CD4-positive, CD25-positive, alpha-beta regulatory T cell (primary cell): ENCODE measurements at regions not wholly inside any gene's neighbourhood (a gene's known extent, or its start where the extent isn't known, plus 50 kb on each side); places are given as distances from the start of the nearest gene placed in this dataset.

Experiments used
- ATAC-seq, 2 donors: fragments of 150-1000 bp; cut with Tn5 transposase; one replicate each; pipeline ENCODE4 v1.10.0; 2021; ENCODE audit warnings: low read depth in 2 of 2, moderate number of reproducible peaks in 2 of 2, moderate library complexity in 1 of 2
- DNase-seq, 3 donors: peaks; one replicate each; pipeline versions ENCODE4 v3.0.0 to v3.0.0-alpha.2; 2012 to 2022; ENCODE audit warnings: mixed read lengths in 1 of 3
- H3K27ac ChIP-seq: one replicate; pipeline ENCODE4 v1.7.0; 2013; ENCODE audit warnings: mild to moderate bottlenecking, low read length; ENCODE audit not compliant: insufficient read depth, poor library complexity, severe bottlenecking
- H3K27me3 ChIP-seq: one replicate; pipeline ENCODE4 v1.7.0; 2013; ENCODE audit warnings: low read length; ENCODE audit not compliant: control insufficient read depth, insufficient read depth
- H3K36me3 ChIP-seq: one replicate; pipeline ENCODE4 v1.7.0; 2013; ENCODE audit warnings: mild to moderate bottlenecking, low read length, moderate library complexity; ENCODE audit not compliant: control insufficient read depth, insufficient read depth
- H3K4me1 ChIP-seq: 2 replicates; pipeline ENCODE4 v1.7.0; 2013; ENCODE audit warnings: mild to moderate bottlenecking, low read length; ENCODE audit not compliant: insufficient read depth, control insufficient read depth, poor library complexity, severe bottlenecking
- H3K4me3 ChIP-seq: one replicate; pipeline ENCODE4 v1.7.0; 2013; ENCODE audit warnings: low read depth, mild to moderate bottlenecking, low read length, moderate library complexity
- H3K9me3 ChIP-seq, 2 experiments: 1 replicate in 1 of 2; 2 replicates in 1 of 2; pipeline ENCODE4 v1.7.0; 2013; ENCODE audit warnings: low read length in 2 of 2, mild to moderate bottlenecking in 1 of 2, moderate library complexity in 1 of 2; ENCODE audit not compliant: control insufficient read depth in 2 of 2
- H3K27ac Mint-ChIP-seq, 3 donors: one replicate each; pipeline ENCODE4 v1.8.0; 2020 to 2022; ENCODE audit warnings: mild to moderate bottlenecking in 3 of 3, mixed read lengths in 3 of 3, moderate library complexity in 2 of 3
- H3K27me3 Mint-ChIP-seq: one replicate; pipeline ENCODE4 v1.8.0; 2022; ENCODE audit warnings: mild to moderate bottlenecking, mixed read lengths
- H3K36me3 Mint-ChIP-seq: one replicate; pipeline ENCODE4 v1.8.0; 2020; ENCODE audit warnings: mixed read lengths
- H3K4me1 Mint-ChIP-seq, 4 donors: one replicate each; pipeline ENCODE4 v1.8.0; 2020 to 2022; ENCODE audit warnings: mixed read lengths in 4 of 4, mild to moderate bottlenecking in 1 of 4
- H3K4me3 Mint-ChIP-seq, 4 donors: one replicate each; pipeline ENCODE4 v1.8.0; 2020 to 2022; ENCODE audit warnings: mild to moderate bottlenecking in 4 of 4, mixed read lengths in 4 of 4, moderate library complexity in 3 of 4
- H3K9me3 Mint-ChIP-seq, 7 donors: one replicate each; pipeline ENCODE4 v1.8.0; 2020 to 2022; ENCODE audit warnings: mixed read lengths in 7 of 7, mild to moderate bottlenecking in 3 of 7, moderate library complexity in 2 of 7

DNA sequence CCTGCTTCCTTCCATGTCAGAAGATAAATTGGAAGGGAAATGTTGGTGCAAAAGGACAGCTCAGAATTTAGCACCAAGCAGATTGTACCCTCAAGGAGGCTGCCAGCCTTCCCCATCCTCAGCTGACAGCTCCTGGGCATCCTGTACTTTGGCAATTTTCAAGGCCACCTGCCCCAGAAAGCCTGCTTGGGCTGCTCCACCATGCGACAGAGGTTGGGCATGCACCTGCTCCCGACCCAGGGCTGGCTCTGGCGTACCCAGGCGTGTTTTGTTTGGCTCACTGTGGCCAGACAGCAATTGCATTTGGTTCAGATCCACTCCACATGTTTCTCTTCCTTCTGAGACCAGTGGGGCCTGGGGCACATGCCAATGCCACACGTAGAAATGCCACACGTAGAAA is 547.8 kb downstream of the NPHP4 start:
- DNase-seq: no peak
- Histone ChIP-seq H3K27ac (no peak overlapping the region), H3K9me3 (no peaks in the 10 kb centered on the region), H3K4me3 (no peak overlapping the region), H3K27me3 (no peaks in the 10 kb centered on the region), H3K4me1 (no peaks in the 10 kb centered on the region), H3K36me3 (no peaks in the 10 kb centered on the region)
- Mint-ChIP-seq H3K4me1 (peaks cover 0 to 6% (median 1%) of the 10 kb centered on the region in 4 donors), H3K27me3 (no peaks in the 10 kb centered on the region), H3K27ac (no peak overlapping the region), H3K4me3 (no peak overlapping the region), H3K9me3 (peaks cover 0 to 2% (median 0%) of the 10 kb centered on the region in 7 donors), H3K36me3 (peaks cover 4% of the 10 kb centered on the region)
- ATAC-seq: no peak

DNA sequence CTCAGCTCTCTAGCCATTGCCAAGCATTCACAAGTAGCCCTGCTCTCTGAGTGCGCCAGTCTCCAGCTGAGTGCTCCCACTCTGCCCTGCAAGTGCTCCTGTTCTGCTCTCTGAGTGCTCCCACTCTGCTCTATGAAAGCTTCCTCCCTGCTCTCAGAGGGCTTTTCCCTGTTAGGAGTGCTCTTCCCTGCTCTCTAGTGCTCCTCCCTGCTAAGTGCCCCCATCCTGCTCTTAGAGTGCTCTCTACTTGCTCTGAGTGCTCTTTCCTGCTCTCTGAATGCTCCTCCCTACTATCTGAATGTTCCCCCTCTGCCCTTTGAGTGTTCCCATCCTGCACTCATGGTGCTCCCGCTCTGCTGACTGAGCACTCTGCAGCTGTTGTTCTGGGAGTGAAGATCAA is 555.4 kb downstream of the NPHP4 start:
- Mint-ChIP-seq H3K27ac (peak overlapping the region in 2 of 3 donors; percentile 16 to 42), H3K4me1 (no peaks in the 10 kb centered on the region)
- no peak overlapping the region for H3K27ac ChIP-seq

DNA sequence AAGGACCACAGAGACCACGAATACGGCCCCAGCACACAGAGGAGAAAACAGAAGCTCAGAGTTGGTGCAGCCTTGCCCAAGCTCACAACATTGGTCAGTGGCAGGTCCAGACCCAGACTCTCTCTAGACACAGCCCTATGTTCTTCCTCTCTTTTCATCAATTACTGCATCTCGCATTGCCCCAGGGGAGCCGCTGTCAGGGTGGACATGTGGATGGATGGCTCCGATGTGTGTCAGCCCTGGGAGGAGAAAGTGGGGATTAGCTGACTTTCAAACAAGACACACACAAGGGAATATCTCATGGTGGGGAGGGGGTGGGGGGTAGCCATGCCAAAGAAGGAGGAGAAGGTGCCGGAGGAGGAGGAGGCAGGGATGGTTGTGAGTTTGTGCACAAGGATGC is 556.8 kb downstream of the NPHP4 start:
- DNase-seq (no peak), ATAC-seq (no peak)
- H3K9me3 Mint-ChIP-seq: peaks cover 0 to 20% (median 8%) of the 10 kb centered on the region in 7 donors
- H3K9me3 ChIP-seq: no peaks in the 10 kb centered on the region
- no peak overlapping the region for H3K27ac ChIP-seq
- H3K4me1 ChIP-seq: no peaks in the 10 kb centered on the region
- no peaks in the 10 kb centered on the region for H3K27me3 Mint-ChIP-seq
- peaks cover 2% of the 10 kb centered on the region for H3K27me3 ChIP-seq
- no peak overlapping the region for H3K4me3 ChIP-seq
- no peaks in the 10 kb centered on the region for H3K36me3 ChIP-seq
- H3K4me1 Mint-ChIP-seq: peaks cover 0 to 6% (median 2%) of the 10 kb centered on the region in 4 donors
- no peak overlapping the region for H3K27ac Mint-ChIP-seq
- peaks cover 6% of the 10 kb centered on the region for H3K36me3 Mint-ChIP-seq
- H3K4me3 Mint-ChIP-seq: no peak overlapping the region

More for the DNA sequence above, 555.4 kb downstream of the NPHP4 start:
- no peak overlapping the region for H3K4me3 Mint-ChIP-seq
- H3K36me3 ChIP-seq: no peaks in the 10 kb centered on the region
- ATAC-seq (no peak), DNase-seq (no peak)
- peaks cover 0 to 20% (median 8%) of the 10 kb centered on the region in 7 donors for H3K9me3 Mint-ChIP-seq
- H3K9me3 ChIP-seq: no peaks in the 10 kb centered on the region
- peaks cover 2% of the 10 kb centered on the region for H3K27me3 ChIP-seq
- H3K36me3 Mint-ChIP-seq: peaks cover 6% of the 10 kb centered on the region
- no peaks in the 10 kb centered on the region for H3K27me3 Mint-ChIP-seq
- H3K4me1 ChIP-seq: no peaks in the 10 kb centered on the region
- H3K4me3 ChIP-seq: no peak overlapping the region

DNA sequence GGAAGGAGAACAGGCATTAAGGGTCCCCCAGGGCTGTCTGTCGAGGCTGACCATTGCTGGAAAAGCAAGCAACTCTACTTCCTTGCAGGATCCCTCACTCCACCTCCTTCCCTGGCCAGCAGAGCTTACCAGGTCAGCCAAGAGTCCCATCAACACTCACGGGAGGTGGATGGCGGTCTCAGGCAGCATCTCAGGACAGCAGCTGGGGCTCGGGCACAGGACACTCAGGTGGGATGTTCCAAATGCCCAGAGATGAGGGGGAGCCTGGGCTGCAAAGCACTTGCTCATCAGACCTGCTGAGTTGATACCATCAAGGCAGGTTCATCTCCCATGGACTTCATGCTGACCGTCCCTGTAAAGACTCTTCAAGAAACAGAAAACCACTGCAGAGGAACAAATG is 559.8 kb downstream of the NPHP4 start:
- H3K4me3 ChIP-seq: no peak overlapping the region
- no peak overlapping the region for H3K27ac ChIP-seq
- H3K36me3 Mint-ChIP-seq: peaks cover 2% of the 10 kb centered on the region
- H3K9me3 Mint-ChIP-seq: peaks cover 0 to 6% (median 2%) of the 10 kb centered on the region in 7 donors
- peaks cover 2% of the 10 kb centered on the region for H3K27me3 ChIP-seq
- peaks cover 5% of the 10 kb centered on the region for H3K27me3 Mint-ChIP-seq
- no peak overlapping the region for H3K4me3 Mint-ChIP-seq
- no peaks in the 10 kb centered on the region for H3K36me3 ChIP-seq
- peaks cover 0 to 7% (median 3%) of the 10 kb centered on the region in 4 donors for H3K4me1 Mint-ChIP-seq
- H3K9me3 ChIP-seq: no peaks in the 10 kb centered on the region
- H3K27ac Mint-ChIP-seq: peak overlapping the region in 1 of 3 donors; percentile 41
- H3K4me1 ChIP-seq: no peaks in the 10 kb centered on the region
- no peak for ATAC-seq
- no peak for DNase-seq

DNA sequence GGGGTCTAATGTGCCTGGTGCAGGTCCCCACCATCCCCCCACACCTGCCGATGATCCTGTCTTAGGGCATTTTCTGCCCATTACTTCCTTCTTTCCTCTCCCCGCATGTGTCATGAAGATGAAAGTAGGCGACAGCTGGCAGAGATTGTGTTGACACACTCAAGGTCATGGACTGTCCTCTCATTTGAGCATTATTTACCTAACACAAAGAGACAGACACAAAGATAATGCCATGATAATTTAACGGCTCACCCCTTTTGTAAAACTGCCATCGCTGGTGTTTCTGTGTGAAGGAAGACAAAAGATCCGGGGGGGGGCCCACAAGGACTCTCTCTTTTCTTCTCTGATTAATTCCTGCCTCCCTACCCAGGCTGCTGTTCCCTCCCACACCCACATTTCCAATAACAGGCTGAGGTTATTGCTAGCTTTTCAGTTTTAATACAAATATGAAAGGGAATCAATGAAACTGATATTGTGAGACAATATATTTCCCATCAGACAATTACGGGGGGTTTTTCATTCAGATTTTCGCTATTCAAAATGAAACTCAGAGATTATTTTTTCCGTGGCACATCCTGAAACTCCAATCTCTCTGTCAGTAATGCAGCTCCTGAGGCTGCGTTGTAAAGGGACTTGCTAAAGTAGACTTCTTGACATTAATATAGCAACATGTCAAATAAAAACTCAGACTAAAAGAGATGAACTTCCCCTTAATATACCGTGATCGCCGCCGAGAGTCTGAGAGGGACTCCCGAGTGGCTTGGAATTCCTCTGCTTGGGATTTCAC is 561.1 kb downstream of the NPHP4 start:
- H3K27me3 ChIP-seq: peaks cover 2% of the 10 kb centered on the region
- ATAC-seq (no peak), DNase-seq (no peak)
- no peak overlapping the region for H3K27ac ChIP-seq
- H3K9me3 ChIP-seq: no peaks in the 10 kb centered on the region
- Mint-ChIP-seq H3K4me1 (peaks cover 0 to 7% (median 3%) of the 10 kb centered on the region in 4 donors), H3K4me3 (no peak overlapping the region), H3K9me3 (peaks cover 0 to 3% (median 0%) of the 10 kb centered on the region in 7 donors), H3K36me3 (no peaks in the 10 kb centered on the region), H3K27ac (peak overlapping the region in 1 of 3 donors; percentile 20), H3K27me3 (peaks cover 5% of the 10 kb centered on the region)
- no peak overlapping the region for H3K4me3 ChIP-seq
- no peaks in the 10 kb centered on the region for H3K4me1 ChIP-seq
- no peaks in the 10 kb centered on the region for H3K36me3 ChIP-seq

DNA sequence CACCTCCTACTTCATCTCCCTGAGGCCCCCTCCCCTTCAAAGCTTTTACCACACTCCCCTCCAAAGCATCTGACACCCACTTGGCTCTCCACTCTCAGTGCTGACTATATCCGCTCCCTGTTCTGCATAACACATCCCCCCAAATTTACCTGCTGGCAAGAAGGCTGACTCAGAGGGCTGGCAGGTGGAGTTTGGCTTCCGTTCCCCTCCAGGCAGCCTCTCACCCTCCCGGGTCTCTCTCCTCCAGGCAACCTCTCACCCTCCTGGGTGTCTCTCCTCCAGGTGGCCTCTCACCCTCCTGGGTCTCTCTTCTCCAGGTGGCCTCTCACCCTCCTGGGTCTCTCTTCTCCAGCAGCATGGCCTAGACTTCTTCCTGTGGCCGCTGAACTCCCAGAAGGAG is 562.1 kb downstream of the NPHP4 start:
- Mint-ChIP-seq H3K9me3 (peaks cover 0 to 1% (median 0%) of the 10 kb centered on the region in 7 donors), H3K4me1 (peaks cover 0 to 10% (median 3%) of the 10 kb centered on the region in 4 donors), H3K27me3 (peaks cover 5% of the 10 kb centered on the region), H3K27ac (no peak overlapping the region), H3K36me3 (no peaks in the 10 kb centered on the region), H3K4me3 (no peak overlapping the region)
- ATAC-seq: no peak
- Histone ChIP-seq H3K27me3 (peaks cover 2% of the 10 kb centered on the region), H3K27ac (no peak overlapping the region), H3K9me3 (no peaks in the 10 kb centered on the region), H3K36me3 (no peaks in the 10 kb centered on the region), H3K4me1 (no peaks in the 10 kb centered on the region), H3K4me3 (no peak overlapping the region)
- DNase-seq: no peak

DNA sequence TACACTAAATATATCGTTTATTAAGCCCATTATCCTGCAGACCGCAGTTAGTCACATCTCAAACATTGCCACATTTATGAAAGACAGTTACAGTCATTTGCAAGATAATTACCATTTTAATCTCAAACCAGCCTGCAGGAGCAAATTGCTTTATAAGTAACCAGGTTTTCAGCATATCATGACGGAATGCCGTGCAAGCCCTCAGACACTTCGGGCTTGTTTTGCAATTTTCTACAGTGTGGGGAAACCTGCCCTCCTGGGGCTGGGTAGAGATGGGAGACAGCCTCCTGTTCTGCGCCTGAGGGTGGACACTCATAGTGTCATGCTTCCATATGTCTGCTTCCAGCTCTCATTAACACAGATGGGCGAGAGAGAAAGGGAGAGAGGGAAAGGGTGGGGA is 563.9 kb downstream of the NPHP4 start:
- Histone ChIP-seq H3K27ac (no peak overlapping the region), H3K4me3 (no peak overlapping the region), H3K4me1 (peaks cover 6% of the 10 kb centered on the region), H3K27me3 (peaks cover 3% of the 10 kb centered on the region), H3K9me3 (no peaks in the 10 kb centered on the region), H3K36me3 (no peaks in the 10 kb centered on the region)
- Mint-ChIP-seq H3K4me3 (no peak overlapping the region), H3K9me3 (peaks cover 0 to under 1% (median 0%) of the 10 kb centered on the region in 7 donors), H3K27me3 (peaks cover 5% of the 10 kb centered on the region), H3K36me3 (no peaks in the 10 kb centered on the region), H3K27ac (no peak overlapping the region), H3K4me1 (peaks cover 0 to 21% (median 7%) of the 10 kb centered on the region in 4 donors)
- DNase-seq (no peak), ATAC-seq (no peak)
